Suprapubic skin (tissue), 3 donors: ENCODE measurements at regions not wholly inside any gene's neighbourhood (a gene's known extent, or its start where the extent isn't known, plus 50 kb on each side); places are given as distances from the start of the nearest gene placed in this dataset.

Source experiments
- CTCF ChIP-seq, 2 donors: fragments of 200-600 bp in 1 of 2; fragments of 450-650 bp in 1 of 2; sonication (generic) in 1 of 2; IDR thresholded peaks; one replicate each; pipeline ENCODE4 v1.5.1; 2016 to 2019; ENCODE audit warnings: antibody characterized with exemption in 2 of 2, mild to moderate bottlenecking in 1 of 2, moderate library complexity in 1 of 2
- POLR2A ChIP-seq, 2 donors: fragments of 450-650 bp; IDR thresholded peaks; one replicate each; pipeline ENCODE4 v1.6.1; 2017; ENCODE audit warnings: antibody characterized with exemption in 2 of 2, mild to moderate bottlenecking in 2 of 2, moderate library complexity in 2 of 2

GRCh38 chr1:66452162-66452561 is 81.8 kb upstream of the SGIP1 start:
- no peak for TF ChIP-seq CTCF (IDR thresholded peaks at IDR 0.05)
- TF ChIP-seq POLR2A (IDR thresholded peaks at IDR 0.05), result no peak
